Natural killer cell (primary cell): ENCODE measurements at regions not wholly inside any gene's neighbourhood (a gene's known extent, or its start where the extent isn't known, plus 50 kb on each side); places are given as distances from the start of the nearest gene placed in this dataset.

Experiments used
- ATAC-seq, 3 donors: fragments of 150-1000 bp in 2 of 3; fragments of 200-7000 bp in 1 of 3; cut with Tn5 transposase; 1 replicate in 1 of 3; 2 replicates in 2 of 3; pipeline ENCODE4 v1.10.0; 2021; ENCODE audit warnings: mild to moderate bottlenecking in 2 of 3, moderate library complexity in 2 of 3
- DNase-seq, 2 donors: peaks; one replicate each; pipeline versions ENCODE4 v3.0.0 to v3.0.0-alpha.2; 2013 to 2021; ENCODE audit warnings: mixed read lengths in 1 of 2
- H3K27ac ChIP-seq: one replicate; pipeline ENCODE4 v1.5.1; 2013; ENCODE audit warnings: mild to moderate bottlenecking, low read length
- H3K27me3 ChIP-seq: one replicate; pipeline ENCODE4 v1.6.1; 2013; ENCODE audit warnings: low read length; ENCODE audit not compliant: control insufficient read depth, insufficient read depth
- H3K36me3 ChIP-seq: one replicate; pipeline ENCODE4 v1.6.1; 2013; ENCODE audit warnings: low read length; ENCODE audit not compliant: control insufficient read depth, insufficient read depth
- H3K4me1 ChIP-seq: one replicate; pipeline ENCODE4 v1.6.1; 2013; ENCODE audit warnings: low read length; ENCODE audit not compliant: control insufficient read depth, insufficient read depth
- H3K4me3 ChIP-seq: one replicate; pipeline ENCODE4 v1.5.1; 2013; ENCODE audit warnings: low read length
- H3K9me3 ChIP-seq: one replicate; pipeline ENCODE4 v1.6.1; 2013; ENCODE audit warnings: low read length; ENCODE audit not compliant: control insufficient read depth, insufficient read depth
- H3K27ac Mint-ChIP-seq, 2 donors: one replicate each; pipeline ENCODE4 v1.8.0; 2022; ENCODE audit warnings: mild to moderate bottlenecking in 2 of 2, mixed read lengths in 2 of 2, moderate library complexity in 1 of 2
- H3K27me3 Mint-ChIP-seq, 2 donors: one replicate each; pipeline ENCODE4 v1.8.0; 2022; ENCODE audit warnings: low read depth in 2 of 2, mixed read lengths in 2 of 2
- H3K36me3 Mint-ChIP-seq: one replicate; pipeline ENCODE4 v1.8.0; 2022; ENCODE audit warnings: mixed read lengths
- H3K4me1 Mint-ChIP-seq, 2 donors: one replicate each; pipeline ENCODE4 v1.8.0; 2022; ENCODE audit warnings: mixed read lengths in 2 of 2
- H3K4me3 Mint-ChIP-seq: one replicate; pipeline ENCODE4 v1.8.0; 2022; ENCODE audit warnings: mild to moderate bottlenecking, moderate library complexity, mixed read lengths
- H3K9me3 Mint-ChIP-seq, 2 donors: one replicate each; pipeline ENCODE4 v1.8.0; 2022; ENCODE audit warnings: mixed read lengths in 2 of 2
- CTCF ChIP-seq: fragments of 200-600 bp; IDR thresholded peaks from one replicate; pipeline ENCODE4 v1.8.0; 2022; ENCODE audit warnings: antibody characterized with exemption
- WGBS: methylation state at CpG from one replicate; pipeline ENCODE4 v1.1.7; 2013; ENCODE audit warnings: missing lambda C conversion rate; ENCODE audit not compliant: insufficient coverage; 5-methylcytosine and 5-hydroxymethylcytosine counted together
- intact Hi-C: fragments of 100-400 bp; cut with micrococcal nuclease; formaldehyde crosslinking; loops from one replicate; pipeline ENCODE4 v1.14.2; 2022

GRCh38 chr10:130337696-130338635 lies 201.8 kb downstream of the GLRX3 start:
- TF ChIP-seq CTCF = no peak
- H3K4me3 ChIP-seq = no peak overlapping the region

GRCh38 chr10:130338636-130339024 lies 202.4 kb downstream of the GLRX3 start:
- Histone ChIP-seq H3K27ac (no peak overlapping the region), H3K4me1 (no peaks in the 10 kb centered on the region), H3K9me3 (no peaks in the 10 kb centered on the region), H3K4me3 (no peak overlapping the region), H3K27me3 (no peaks in the 10 kb centered on the region), H3K36me3 (no peaks in the 10 kb centered on the region)
- Mint-ChIP-seq H3K4me3 (no peak overlapping the region), H3K27me3 (peaks cover 0 to 3% of the 10 kb centered on the region in 2 donors), H3K27ac (no peak overlapping the region), H3K36me3 (no peaks in the 10 kb centered on the region), H3K9me3 (no peaks in the 10 kb centered on the region), H3K4me1 (no peaks in the 10 kb centered on the region)
- WGBS = 83% methylated on average over 5 of the region's 5 CpGs
- intact Hi-C loops = no loop called here
- no peak for ATAC-seq
- no peak for TF ChIP-seq CTCF
- DNase-seq = no peak

More at GRCh38 chr10:130337696-130338635, 201.8 kb downstream of the GLRX3 start:
- no peaks in the 10 kb centered on the region for H3K9me3 Mint-ChIP-seq
- no peaks in the 10 kb centered on the region for H3K36me3 Mint-ChIP-seq
- no peak overlapping the region for H3K4me3 Mint-ChIP-seq
- no peak for ATAC-seq
- intact Hi-C loops = no loop called here
- H3K27me3 Mint-ChIP-seq = peaks cover 0 to 3% of the 10 kb centered on the region in 2 donors
- Histone ChIP-seq H3K27ac (no peak overlapping the region), H3K36me3 (no peaks in the 10 kb centered on the region), H3K4me1 (no peaks in the 10 kb centered on the region), H3K9me3 (no peaks in the 10 kb centered on the region), H3K27me3 (no peaks in the 10 kb centered on the region)
- H3K4me1 Mint-ChIP-seq = no peaks in the 10 kb centered on the region
- H3K27ac Mint-ChIP-seq = no peak overlapping the region
- no peak for DNase-seq
- 88% methylated on average over 19 of the region's 19 CpGs for WGBS

GRCh38 chr10:130339091-130339490 lies 202.9 kb downstream of the GLRX3 start:
- Mint-ChIP-seq H3K36me3 (no peaks in the 10 kb centered on the region), H3K27ac (no peak overlapping the region), H3K27me3 (peaks cover 0 to 3% of the 10 kb centered on the region in 2 donors), H3K4me3 (no peak overlapping the region), H3K4me1 (no peaks in the 10 kb centered on the region), H3K9me3 (no peaks in the 10 kb centered on the region)
- Histone ChIP-seq H3K27ac (no peak overlapping the region), H3K9me3 (no peaks in the 10 kb centered on the region), H3K27me3 (no peaks in the 10 kb centered on the region), H3K4me3 (no peak overlapping the region), H3K4me1 (no peaks in the 10 kb centered on the region), H3K36me3 (no peaks in the 10 kb centered on the region)
- DNase-seq (no peak), ATAC-seq (no peak)
- TF ChIP-seq CTCF = no peak
- WGBS = 90% methylated on average over 11 of the region's 11 CpGs
- intact Hi-C loops = no loop called here
